Neuronal stem cell (in vitro differentiated cells): ENCODE measurements at regions not wholly inside any gene's neighbourhood (a gene's known extent, or its start where the extent isn't known, plus 50 kb on each side); places are given as distances from the start of the nearest gene placed in this dataset.

ENCODE experiments used
- DNase-seq: peaks from one replicate; pipeline ENCODE4 v3.0.0-alpha.2; 2013; ENCODE audit warnings: low spot score
- H2AFZ ChIP-seq: one replicate; pipeline ENCODE4 v1.6.1; 2013; ENCODE audit warnings: mild to moderate bottlenecking, low read length, inconsistent platforms
- H2AK5ac ChIP-seq: 2 replicates; pipeline ENCODE4 v1.6.1; 2013; ENCODE audit warnings: low read depth, mild to moderate bottlenecking, inconsistent platforms, low read length, moderate library complexity, mixed read lengths
- H2BK120ac ChIP-seq: 2 replicates; pipeline ENCODE4 v1.6.1; 2013; ENCODE audit warnings: low read depth, mild to moderate bottlenecking, inconsistent platforms, low read length, moderate library complexity, mixed read lengths
- H2BK12ac ChIP-seq: one replicate; pipeline ENCODE4 v1.6.1; 2013; ENCODE audit warnings: low read length, inconsistent platforms
- H2BK15ac ChIP-seq: 2 replicates; pipeline ENCODE4 v1.6.1; 2013; ENCODE audit warnings: mild to moderate bottlenecking, low read length, inconsistent platforms, mixed read lengths
- H2BK5ac ChIP-seq: one replicate; pipeline ENCODE4 v1.6.1; 2013; ENCODE audit warnings: inconsistent platforms, mild to moderate bottlenecking, low read length, moderate library complexity
- H3K14ac ChIP-seq: one replicate; pipeline ENCODE4 v1.6.1; 2013; ENCODE audit warnings: low read length, inconsistent platforms
- H3K18ac ChIP-seq: 2 replicates; pipeline ENCODE4 v1.6.1; 2013; ENCODE audit warnings: low read length, inconsistent platforms
- H3K23ac ChIP-seq: 2 replicates; pipeline ENCODE4 v1.6.1; 2013; ENCODE audit warnings: low read depth, mild to moderate bottlenecking, mixed read lengths, low read length, inconsistent platforms; ENCODE audit not compliant: poor library complexity
- H3K27ac ChIP-seq: replicated peaks from 3 replicates; pipeline ENCODE4 v1.5.1; 2013; ENCODE audit warnings: low read length, inconsistent platforms
- H3K27me3 ChIP-seq, 3 experiments: 2 replicates each; pipeline ENCODE4 v1.6.1; 2013; ENCODE audit warnings: low read length in 3 of 3, mild to moderate bottlenecking in 2 of 3, inconsistent platforms in 1 of 3, low read depth in 1 of 3, mixed read lengths in 1 of 3, moderate library complexity in 1 of 3; ENCODE audit not compliant: control insufficient read depth in 3 of 3, insufficient read depth in 3 of 3
- H3K36me3 ChIP-seq, 2 donors: replicated peaks in 1 of 2; 2 replicates each; pipeline ENCODE4 v1.6.1; 2013; ENCODE audit warnings: low read length in 2 of 2; ENCODE audit not compliant: control insufficient read depth in 2 of 2, insufficient read depth in 2 of 2
- H3K4ac ChIP-seq: 2 replicates; pipeline ENCODE4 v1.6.1; 2013; ENCODE audit warnings: inconsistent platforms, mild to moderate bottlenecking, low read length, moderate library complexity
- H3K4me1 ChIP-seq, 2 donors: 1 replicate in 1 of 2; 2 replicates in 1 of 2; pipeline ENCODE4 v1.6.1; 2013; ENCODE audit warnings: low read length in 2 of 2, low read depth in 1 of 2; ENCODE audit not compliant: control insufficient read depth in 2 of 2, insufficient read depth in 1 of 2
- H3K4me2 ChIP-seq: one replicate; pipeline ENCODE4 v1.6.1; 2013; ENCODE audit warnings: mild to moderate bottlenecking, low read length, inconsistent platforms; ENCODE audit not compliant: insufficient read depth, poor library complexity, severe bottlenecking
- H3K4me3 ChIP-seq, 2 donors: 2 replicates each; pipeline ENCODE4 v1.5.1; 2013; ENCODE audit warnings: low read length in 2 of 2, mild to moderate bottlenecking in 2 of 2, inconsistent platforms in 1 of 2, moderate library complexity in 1 of 2
- H3K79me1 ChIP-seq: one replicate; pipeline ENCODE4 v1.6.1; 2013; ENCODE audit warnings: low read depth, mild to moderate bottlenecking, inconsistent platforms, low read length, moderate library complexity
- H3K9ac ChIP-seq: one replicate; pipeline ENCODE4 v1.6.1; 2013; ENCODE audit warnings: mild to moderate bottlenecking, low read depth, low read length, inconsistent platforms; ENCODE audit not compliant: poor library complexity
- H3K9me3 ChIP-seq, 2 donors: replicated peaks in 1 of 2; 2 replicates each; pipeline versions ENCODE3 to v1.6.1; 2013; ENCODE audit warnings: low read length in 2 of 2, mild to moderate bottlenecking in 2 of 2, inconsistent platforms in 1 of 2, low read depth in 1 of 2, mixed read lengths in 1 of 2, moderate library complexity in 1 of 2; ENCODE audit not compliant: control insufficient read depth in 2 of 2, insufficient read depth in 1 of 2
- H4K8ac ChIP-seq: one replicate; pipeline ENCODE4 v1.6.1; 2013; ENCODE audit warnings: low read depth, mild to moderate bottlenecking, inconsistent platforms, low read length, moderate library complexity
- H4K91ac ChIP-seq: one replicate; pipeline ENCODE4 v1.6.1; 2013; ENCODE audit warnings: low read length, low read depth, mild to moderate bottlenecking, inconsistent platforms; ENCODE audit not compliant: poor library complexity
- WGBS, 2 donors: extraction: QIAGEN DNeasy Blood & Tissue Kit; methylation state at CpG; one replicate each; pipeline ENCODE4 v1.1.7; 2013; ENCODE audit warnings: missing lambda C conversion rate in 2 of 2, mixed read lengths in 1 of 2; ENCODE audit not compliant: insufficient read length in 2 of 2, insufficient replicate concordance in 1 of 2; ENCODE audit errors: extremely low coverage in 2 of 2; 5-methylcytosine and 5-hydroxymethylcytosine counted together

DNA sequence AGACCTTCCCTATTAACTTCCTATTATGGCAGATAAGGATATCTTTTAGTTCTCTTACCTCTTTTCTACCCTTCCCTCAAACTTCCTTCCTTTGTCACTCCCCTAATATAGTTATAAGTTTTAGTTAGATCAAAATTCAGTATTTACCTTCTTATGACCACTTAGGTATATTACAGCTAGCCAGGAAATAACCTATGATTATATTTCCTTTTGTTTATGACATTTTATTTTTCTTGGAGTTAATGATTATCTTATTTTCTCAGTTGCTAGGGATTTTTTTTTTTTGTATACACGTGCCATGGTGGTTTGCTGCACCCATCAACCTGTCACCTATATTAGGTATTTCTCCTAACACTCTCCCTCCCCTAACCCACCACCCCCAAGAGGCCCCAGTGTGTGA lies 88.2 kb upstream of the ZBED5 start:
- Histone ChIP-seq H3K23ac (no peak overlapping the region), H3K27ac (no peak overlapping the region), H3K4me1 (peaks cover 0 to 2% of the 10 kb centered on the region in 2 donors), H4K8ac (no peak overlapping the region), H2AFZ (no peak overlapping the region), H3K9ac (no peak overlapping the region), H3K27me3 (peaks cover 0 to 3% (median 0%) of the 10 kb centered on the region in 3 experiments), H3K4ac (no peak overlapping the region), H3K4me2 (no peak overlapping the region), H3K18ac (no peak overlapping the region), H2AK5ac (no peak overlapping the region), H2BK12ac (no peak overlapping the region), H2BK5ac (no peak overlapping the region), H3K9me3 (no peaks in the 10 kb centered on the region), H3K79me1 (no peaks in the 10 kb centered on the region), H3K36me3 (no peaks in the 10 kb centered on the region), H3K14ac (no peak overlapping the region), H4K91ac (no peak overlapping the region), H3K4me3 (no peak overlapping the region), H2BK120ac (no peak overlapping the region), H2BK15ac (no peak overlapping the region)
- no CpG with 5 or more reads among the region's 1 CpG for WGBS, 2 donors
- DNase-seq = no peak

DNA sequence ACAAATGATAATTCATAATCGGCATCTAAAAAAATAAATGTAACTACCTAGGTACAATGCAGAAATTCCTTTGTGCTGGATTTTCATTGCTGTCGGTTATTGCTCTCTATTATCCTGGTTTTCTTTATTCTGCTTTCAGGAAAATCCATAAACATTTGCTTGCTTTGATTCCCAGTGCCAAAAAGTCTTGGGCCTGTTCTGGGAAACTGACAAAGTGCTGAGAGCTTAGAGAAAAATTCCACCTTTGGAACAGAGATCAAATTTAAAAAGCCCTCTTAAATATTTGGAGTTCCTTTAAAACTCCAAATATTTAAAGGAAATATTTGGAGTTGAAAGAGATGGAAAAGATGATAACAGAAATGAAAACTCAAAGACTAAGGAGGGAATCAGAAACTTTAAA lies 87.3 kb upstream of the ZBED5 start:
- no peaks in the 10 kb centered on the region for H3K79me1 ChIP-seq
- no peak overlapping the region for H2AK5ac ChIP-seq
- H2BK15ac ChIP-seq = no peak overlapping the region
- no peak overlapping the region for H3K4ac ChIP-seq
- no peak overlapping the region for H4K8ac ChIP-seq
- H3K4me3 ChIP-seq = no peak overlapping the region
- no peak overlapping the region for H3K27ac ChIP-seq
- no peak for DNase-seq
- H2BK5ac ChIP-seq = no peak overlapping the region
- H3K4me1 ChIP-seq = peaks cover 0 to 2% of the 10 kb centered on the region in 2 donors
- no peak overlapping the region for H3K9ac ChIP-seq
- WGBS, 2 donors = no CpG with 5 or more reads among the region's 2 CpGs
- no peak overlapping the region for H4K91ac ChIP-seq
- H3K27me3 ChIP-seq = peaks cover 0 to 3% (median 0%) of the 10 kb centered on the region in 3 experiments
- H3K4me2 ChIP-seq = no peak overlapping the region
- H2BK12ac ChIP-seq = no peak overlapping the region
- H2AFZ ChIP-seq = no peak overlapping the region
- H3K23ac ChIP-seq = no peak overlapping the region
- H3K36me3 ChIP-seq = no peaks in the 10 kb centered on the region
- H3K9me3 ChIP-seq = no peaks in the 10 kb centered on the region
- no peak overlapping the region for H3K14ac ChIP-seq
- H3K18ac ChIP-seq = no peak overlapping the region
- no peak overlapping the region for H2BK120ac ChIP-seq

DNA sequence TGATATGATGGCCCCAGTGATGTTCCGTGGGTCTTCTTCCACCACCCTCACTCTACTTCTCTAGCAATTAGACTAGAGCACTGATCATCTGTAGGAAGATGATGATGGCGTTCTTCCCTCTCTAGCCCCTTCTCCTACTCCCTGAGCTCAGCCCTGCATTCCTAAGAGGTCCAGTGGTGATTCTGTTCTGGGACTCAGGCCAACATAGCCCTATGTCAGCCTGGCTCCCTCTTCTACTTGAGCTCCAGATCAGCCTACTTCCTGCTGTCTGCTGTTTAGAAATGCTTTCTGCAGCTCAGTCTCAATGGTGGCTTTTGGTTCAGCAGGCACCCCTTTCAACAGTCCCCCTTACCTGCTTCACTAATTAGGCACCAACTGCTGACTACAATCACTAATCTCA lies 86.1 kb upstream of the ZBED5 start:
- Histone ChIP-seq H2AFZ (no peak overlapping the region), H3K4me1 (peaks cover 0 to 2% of the 10 kb centered on the region in 2 donors), H2BK120ac (no peak overlapping the region), H4K8ac (no peak overlapping the region), H2BK5ac (no peak overlapping the region), H3K36me3 (no peaks in the 10 kb centered on the region), H2BK15ac (peak overlapping the region; percentile 38), H3K4me2 (no peak overlapping the region), H3K18ac (peak overlapping the region; percentile 74), H3K4ac (no peak overlapping the region), H3K23ac (peak overlapping the region; percentile 51), H2BK12ac (no peak overlapping the region), H3K27me3 (peaks cover 0 to 8% (median 0%) of the 10 kb centered on the region in 3 experiments), H3K9me3 (no peaks in the 10 kb centered on the region), H3K27ac (no peak overlapping the region), H3K14ac (no peak overlapping the region), H3K4me3 (no peak overlapping the region), H3K79me1 (no peaks in the 10 kb centered on the region), H2AK5ac (no peak overlapping the region), H4K91ac (no peak overlapping the region), H3K9ac (no peak overlapping the region)
- no CpG with 5 or more reads among the region's 2 CpGs for WGBS, 2 donors
- DNase-seq = no peak

DNA sequence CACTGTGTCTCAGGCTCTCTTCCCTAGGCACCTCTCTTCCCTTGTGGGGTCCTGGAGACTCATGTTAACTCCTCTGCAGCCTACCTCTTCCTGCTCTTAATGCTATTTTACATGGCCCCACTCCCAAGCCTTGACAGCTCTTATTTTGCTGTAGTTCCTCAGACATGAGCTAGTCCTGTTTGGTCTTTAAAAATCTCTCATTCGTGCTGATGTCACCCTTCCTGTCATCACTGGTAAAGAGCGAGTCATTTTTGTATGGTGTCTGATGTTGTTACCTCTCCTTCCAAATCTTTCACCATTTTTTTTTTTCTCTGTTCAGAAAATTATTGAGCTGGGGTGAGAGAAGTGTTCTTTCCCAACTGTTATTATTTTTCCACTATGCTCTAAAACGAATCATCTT lies 84.8 kb upstream of the ZBED5 start:
- Histone ChIP-seq H2BK5ac (no peak overlapping the region), H3K9me3 (no peaks in the 10 kb centered on the region), H3K9ac (no peak overlapping the region), H3K36me3 (no peaks in the 10 kb centered on the region), H2BK15ac (no peak overlapping the region), H3K4me2 (no peak overlapping the region), H3K18ac (no peak overlapping the region), H4K8ac (no peak overlapping the region), H4K91ac (no peak overlapping the region), H2AFZ (no peak overlapping the region), H2BK12ac (no peak overlapping the region), H2AK5ac (no peak overlapping the region), H3K4ac (no peak overlapping the region), H2BK120ac (no peak overlapping the region), H3K23ac (no peak overlapping the region), H3K4me3 (no peak overlapping the region), H3K79me1 (no peaks in the 10 kb centered on the region), H3K27ac (no peak overlapping the region), H3K4me1 (peaks cover 0 to 2% of the 10 kb centered on the region in 2 donors), H3K27me3 (peaks cover 0 to 11% (median 0%) of the 10 kb centered on the region in 3 experiments), H3K14ac (no peak overlapping the region)
- DNase-seq = no peak
- WGBS, 2 donors = no CpG with 5 or more reads among the region's 3 CpGs
